Bronchial epithelial cell (primary cell): ENCODE measurements at regions not wholly inside any gene's neighbourhood (a gene's known extent, or its start where the extent isn't known, plus 50 kb on each side); places are given as distances from the start of the nearest gene placed in this dataset.
A peak's percentile ranks its signal among the peaks of the same experiment; 100 is the strongest.

Source experiments
- DNase-seq: peaks from one replicate; pipeline ENCODE4 v3.0.0-alpha.2; 2010; ENCODE audit warnings: low read depth
- FAIRE-seq: peaks from 2 replicates; lab custom pipeline; 2011; peaks lifted over from hg19 to GRCh38; lab: Jason Lieb, UNC
- H3K27me3 ChIP-seq: 2 replicates; pipeline ENCODE4 v1.5.1; 2011; ENCODE audit warnings: low read length; ENCODE audit not compliant: control insufficient read depth, insufficient read depth
- H3K36me3 ChIP-seq: 2 replicates; pipeline ENCODE4 v1.5.1; 2011; ENCODE audit warnings: low read length; ENCODE audit not compliant: control insufficient read depth, insufficient read depth
- H3K4me3 ChIP-seq: 2 replicates; pipeline ENCODE4 v1.5.1; 2011; ENCODE audit warnings: mild to moderate bottlenecking, low read depth, low read length, control low read depth
- TF ChIP-seq, protein P1 (sequence below): IDR thresholded peaks from 2 replicates; pipeline ENCODE4 v1.5.1; 2011; ENCODE audit warnings: mild to moderate bottlenecking, moderate library complexity, low read length, control low read depth, inconsistent platforms; ENCODE audit not compliant: insufficient read depth, severe bottlenecking

DNA sequence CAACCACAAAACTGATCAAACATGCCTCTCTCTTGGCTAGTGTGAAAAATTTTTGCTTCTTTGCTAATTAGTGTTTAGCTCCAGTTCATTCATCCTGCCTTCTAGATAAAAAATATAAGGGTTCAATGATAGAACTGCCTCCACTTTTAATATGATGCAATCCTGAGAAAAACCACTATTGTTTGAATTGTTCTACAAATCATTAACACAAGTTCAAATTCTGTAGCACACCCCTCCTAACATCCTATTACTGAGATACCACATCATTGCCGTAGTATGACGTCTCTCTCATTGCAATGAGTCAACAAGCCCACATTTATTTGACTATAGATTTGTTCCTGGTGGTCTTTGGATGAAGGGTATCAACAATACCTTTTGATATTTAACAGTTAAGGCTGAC lies 365.8 kb upstream of the OPRM1 start:
- no peak overlapping the region for H3K4me3 ChIP-seq
- H3K36me3 ChIP-seq = no peaks in the 10 kb centered on the region
- FAIRE-seq (no peak), DNase-seq (no peak)
- TF ChIP-seq, protein P1, sequence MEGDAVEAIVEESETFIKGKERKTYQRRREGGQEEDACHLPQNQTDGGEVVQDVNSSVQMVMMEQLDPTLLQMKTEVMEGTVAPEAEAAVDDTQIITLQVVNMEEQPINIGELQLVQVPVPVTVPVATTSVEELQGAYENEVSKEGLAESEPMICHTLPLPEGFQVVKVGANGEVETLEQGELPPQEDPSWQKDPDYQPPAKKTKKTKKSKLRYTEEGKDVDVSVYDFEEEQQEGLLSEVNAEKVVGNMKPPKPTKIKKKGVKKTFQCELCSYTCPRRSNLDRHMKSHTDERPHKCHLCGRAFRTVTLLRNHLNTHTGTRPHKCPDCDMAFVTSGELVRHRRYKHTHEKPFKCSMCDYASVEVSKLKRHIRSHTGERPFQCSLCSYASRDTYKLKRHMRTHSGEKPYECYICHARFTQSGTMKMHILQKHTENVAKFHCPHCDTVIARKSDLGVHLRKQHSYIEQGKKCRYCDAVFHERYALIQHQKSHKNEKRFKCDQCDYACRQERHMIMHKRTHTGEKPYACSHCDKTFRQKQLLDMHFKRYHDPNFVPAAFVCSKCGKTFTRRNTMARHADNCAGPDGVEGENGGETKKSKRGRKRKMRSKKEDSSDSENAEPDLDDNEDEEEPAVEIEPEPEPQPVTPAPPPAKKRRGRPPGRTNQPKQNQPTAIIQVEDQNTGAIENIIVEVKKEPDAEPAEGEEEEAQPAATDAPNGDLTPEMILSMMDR = no peak
- H3K27me3 ChIP-seq = no peaks in the 10 kb centered on the region

GRCh38 chr6:153670403-153671026 lies 368.5 kb upstream of the OPRM1 start:
- FAIRE-seq (no peak), DNase-seq (no peak)
- no peaks in the 10 kb centered on the region for H3K27me3 ChIP-seq
- no peaks in the 10 kb centered on the region for H3K36me3 ChIP-seq
- H3K4me3 ChIP-seq = no peak overlapping the region
- TF ChIP-seq, protein P1 = no peak

DNA sequence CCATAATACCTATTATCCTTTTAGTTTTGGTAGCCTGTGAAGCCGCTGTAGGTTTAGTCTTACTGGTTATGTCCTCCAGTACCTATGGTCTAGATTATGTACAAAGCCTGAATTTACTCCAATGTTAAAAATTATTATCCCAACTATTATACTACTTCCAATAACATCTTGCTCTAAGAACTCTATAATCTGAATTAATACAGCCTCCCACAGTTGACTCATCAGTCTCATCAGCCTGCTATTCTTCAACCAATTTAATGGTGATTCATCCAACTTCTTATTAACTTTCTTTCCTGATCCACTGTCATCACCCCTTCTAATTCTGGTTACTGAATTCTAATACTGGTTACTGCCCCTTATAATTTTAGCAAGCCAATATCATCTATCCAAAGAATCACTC lies 370.3 kb upstream of the OPRM1 start:
- DNase-seq (peak; percentile 6), FAIRE-seq (no peak)
- TF ChIP-seq, protein P1 = no peak
- H3K36me3 ChIP-seq = no peaks in the 10 kb centered on the region
- no peaks in the 10 kb centered on the region for H3K27me3 ChIP-seq
- H3K4me3 ChIP-seq = no peak overlapping the region

DNA sequence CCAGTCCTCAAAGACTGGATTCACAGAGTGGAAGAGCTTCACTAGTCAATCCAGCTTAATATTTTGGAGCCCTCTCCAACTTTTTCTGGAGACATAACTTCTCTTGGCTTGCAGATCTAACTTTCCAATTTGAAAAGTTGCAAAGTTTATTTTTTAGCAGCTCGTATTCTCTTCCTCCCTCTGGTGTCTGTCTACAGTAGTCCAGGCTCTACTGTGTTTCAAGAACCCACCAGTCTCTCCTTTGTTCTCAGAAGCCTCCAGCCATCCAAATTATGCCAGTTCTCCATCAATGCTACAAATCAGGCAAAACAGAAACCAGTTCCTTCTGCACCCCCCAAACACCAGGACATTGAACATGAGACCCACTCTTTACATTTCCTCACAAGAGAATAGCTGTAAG lies 376.1 kb upstream of the OPRM1 start:
- Histone ChIP-seq H3K4me3 (no peak overlapping the region), H3K36me3 (no peaks in the 10 kb centered on the region), H3K27me3 (no peaks in the 10 kb centered on the region)
- TF ChIP-seq, protein P1 = no peak
- no peak for DNase-seq
- no peak for FAIRE-seq

DNA sequence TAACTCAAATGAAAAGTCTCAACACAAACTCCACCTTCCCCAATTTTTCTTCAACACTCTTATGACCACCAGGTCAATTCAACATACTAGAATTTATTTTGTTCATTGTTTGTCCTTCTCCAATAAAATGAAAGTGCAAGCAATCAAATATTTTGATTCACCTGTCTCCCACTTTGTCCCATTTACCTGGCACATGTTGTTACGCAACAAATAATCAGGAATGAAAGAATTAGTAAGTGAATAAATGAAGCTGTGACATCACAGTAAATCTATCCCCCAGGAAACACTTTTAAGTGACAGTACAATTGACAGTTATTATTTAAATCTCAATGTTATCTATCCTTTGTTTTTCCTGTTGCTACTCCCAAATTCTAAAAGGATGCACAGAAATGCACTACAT lies 393.7 kb upstream of the OPRM1 start:
- no peaks in the 10 kb centered on the region for H3K36me3 ChIP-seq
- TF ChIP-seq, protein P1 = no peak
- FAIRE-seq (no peak), DNase-seq (no peak)
- H3K4me3 ChIP-seq = no peak overlapping the region
- no peaks in the 10 kb centered on the region for H3K27me3 ChIP-seq

DNA sequence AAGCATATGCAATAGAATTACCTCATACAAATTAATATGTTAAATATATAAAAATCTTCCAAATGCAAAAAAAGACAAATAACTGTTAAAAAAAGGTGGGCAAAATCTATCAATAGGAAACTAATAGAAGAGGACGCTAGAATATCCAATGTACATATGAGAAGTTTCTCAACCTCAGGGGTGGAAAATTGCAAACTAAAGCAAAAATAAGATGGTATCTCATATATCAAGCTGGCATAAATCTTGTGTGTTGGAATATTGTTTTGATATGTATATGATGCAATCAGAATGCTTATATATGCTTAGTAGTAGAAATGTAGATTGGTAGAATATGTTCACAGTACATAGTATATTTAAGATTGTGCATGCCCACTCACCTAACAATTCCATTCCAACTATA lies 395.0 kb upstream of the OPRM1 start:
- FAIRE-seq = no peak
- DNase-seq = no peak
- Histone ChIP-seq H3K4me3 (no peak overlapping the region), H3K36me3 (no peaks in the 10 kb centered on the region), H3K27me3 (no peaks in the 10 kb centered on the region)
- TF ChIP-seq, protein P1 = no peak
